CD1c-positive myeloid dendritic cell (primary cell): ENCODE measurements at regions not wholly inside any gene's neighbourhood (a gene's known extent, or its start where the extent isn't known, plus 50 kb on each side); places are given as distances from the start of the nearest gene placed in this dataset.
"Not testable (repeated sequence)": the region's sequence is repeated elsewhere in the genome, so short reads cannot be mapped to it uniquely, and the experiment has no call there.

Experiments
- DNase-seq: peaks from one replicate; pipeline ENCODE4 v3.0.0-alpha.2; 2016; ENCODE audit errors: extremely low spot score

GRCh38 chr5:56426693-56427092 lies 193.6 kb upstream of the ANKRD55 start:
- DNase-seq: no peak

GRCh38 chr5:56422076-56422762 lies 189.1 kb upstream of the ANKRD55 start:
- no peak for DNase-seq

- no peak for DNase-seq
These were observed 188.3 kb upstream of the ANKRD55 start for GRCh38 chr5:56421246-56422075.

- DNase-seq: no peak
These were observed 187.2 kb upstream of the ANKRD55 start for GRCh38 chr5:56420323-56420722.

GRCh38 chr5:56419667-56420066 lies 186.5 kb upstream of the ANKRD55 start:
- DNase-seq: no peak

- DNase-seq: peak; percentile 93
These were observed 182.2 kb upstream of the ANKRD55 start for GRCh38 chr5:56415356-56415765.

GRCh38 chr5:56414066-56414465 lies 180.9 kb upstream of the ANKRD55 start:
- peak; percentile 74 for DNase-seq

GRCh38 chr5:56413546-56413945 lies 180.4 kb upstream of the ANKRD55 start:
- peak; percentile 18 for DNase-seq

- DNase-seq: peak; percentile 88
These were observed 179.7 kb upstream of the ANKRD55 start for GRCh38 chr5:56412601-56413379.

GRCh38 chr5:56410696-56411095 lies 177.6 kb upstream of the ANKRD55 start:
- no peak for DNase-seq

- DNase-seq: no peak
These were observed 176.4 kb upstream of the ANKRD55 start for GRCh38 chr5:56409331-56410190.

GRCh38 chr5:56406838-56407237 lies 173.7 kb upstream of the ANKRD55 start:
- DNase-seq: no peak

GRCh38 chr5:56406221-56406620 lies 173.1 kb upstream of the ANKRD55 start:
- no peak for DNase-seq

- DNase-seq: no peak
These were observed 172.2 kb upstream of the ANKRD55 start for GRCh38 chr5:56405116-56405908.

GRCh38 chr5:56402266-56403220 lies 169.4 kb upstream of the ANKRD55 start:
- no peak for DNase-seq

- not testable (repeated sequence) for DNase-seq
These were observed 164.7 kb upstream of the ANKRD55 start for GRCh38 chr5:56397796-56398195.

- no peak for DNase-seq
These were observed 163.5 kb upstream of the ANKRD55 start for GRCh38 chr5:56396634-56397033.

GRCh38 chr5:56389261-56389660 lies 156.1 kb upstream of the ANKRD55 start:
- no peak for DNase-seq

- DNase-seq: no peak
These were observed 155.3 kb upstream of the ANKRD55 start for GRCh38 chr5:56388229-56388985.
